ENCODE measurements at regions not wholly inside any gene's neighbourhood (a gene's known extent, or its start where the extent isn't known, plus 50 kb on each side); places are given as distances from the start of the nearest gene placed in this dataset.

DNA sequence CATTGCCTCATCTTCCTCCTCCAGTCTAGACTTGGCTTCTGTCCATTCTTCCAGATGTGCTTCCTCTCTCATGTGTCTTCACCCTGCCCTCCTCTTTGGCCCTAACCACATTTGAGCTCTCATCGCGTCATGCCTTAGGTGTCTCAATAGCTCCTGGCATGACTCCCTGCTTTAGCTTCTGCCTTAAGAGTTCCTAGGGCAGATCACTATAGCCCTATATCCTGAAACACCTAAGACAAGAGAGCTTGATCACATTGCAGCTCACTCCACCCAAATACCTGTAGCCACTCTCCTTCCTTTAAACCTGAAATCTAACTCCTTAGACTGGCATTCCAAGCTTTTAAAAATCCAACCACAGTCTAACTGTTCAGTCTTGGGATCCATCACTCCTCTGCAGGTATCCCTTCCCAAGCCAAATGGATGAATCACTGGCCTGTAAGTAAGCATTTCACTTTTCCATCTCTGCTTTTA, 69.0 kb upstream of the STXBP5 start:
- TF ChIP-seq, protein P1, sequence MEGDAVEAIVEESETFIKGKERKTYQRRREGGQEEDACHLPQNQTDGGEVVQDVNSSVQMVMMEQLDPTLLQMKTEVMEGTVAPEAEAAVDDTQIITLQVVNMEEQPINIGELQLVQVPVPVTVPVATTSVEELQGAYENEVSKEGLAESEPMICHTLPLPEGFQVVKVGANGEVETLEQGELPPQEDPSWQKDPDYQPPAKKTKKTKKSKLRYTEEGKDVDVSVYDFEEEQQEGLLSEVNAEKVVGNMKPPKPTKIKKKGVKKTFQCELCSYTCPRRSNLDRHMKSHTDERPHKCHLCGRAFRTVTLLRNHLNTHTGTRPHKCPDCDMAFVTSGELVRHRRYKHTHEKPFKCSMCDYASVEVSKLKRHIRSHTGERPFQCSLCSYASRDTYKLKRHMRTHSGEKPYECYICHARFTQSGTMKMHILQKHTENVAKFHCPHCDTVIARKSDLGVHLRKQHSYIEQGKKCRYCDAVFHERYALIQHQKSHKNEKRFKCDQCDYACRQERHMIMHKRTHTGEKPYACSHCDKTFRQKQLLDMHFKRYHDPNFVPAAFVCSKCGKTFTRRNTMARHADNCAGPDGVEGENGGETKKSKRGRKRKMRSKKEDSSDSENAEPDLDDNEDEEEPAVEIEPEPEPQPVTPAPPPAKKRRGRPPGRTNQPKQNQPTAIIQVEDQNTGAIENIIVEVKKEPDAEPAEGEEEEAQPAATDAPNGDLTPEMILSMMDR (IDR thresholded peaks at IDR 0.05 in 8 of 11, conservative IDR thresholded peaks at IDR 0.05 in 3 of 11) = no peak
- TF ChIP-seq POLR2A (IDR thresholded peaks at IDR 0.05) = no peak

Measured in spleen (tissue), 7 donors.